ENCODE measurements at regions not wholly inside any gene's neighbourhood (a gene's known extent, or its start where the extent isn't known, plus 50 kb on each side); places are given as distances from the start of the nearest gene placed in this dataset.

DNA sequence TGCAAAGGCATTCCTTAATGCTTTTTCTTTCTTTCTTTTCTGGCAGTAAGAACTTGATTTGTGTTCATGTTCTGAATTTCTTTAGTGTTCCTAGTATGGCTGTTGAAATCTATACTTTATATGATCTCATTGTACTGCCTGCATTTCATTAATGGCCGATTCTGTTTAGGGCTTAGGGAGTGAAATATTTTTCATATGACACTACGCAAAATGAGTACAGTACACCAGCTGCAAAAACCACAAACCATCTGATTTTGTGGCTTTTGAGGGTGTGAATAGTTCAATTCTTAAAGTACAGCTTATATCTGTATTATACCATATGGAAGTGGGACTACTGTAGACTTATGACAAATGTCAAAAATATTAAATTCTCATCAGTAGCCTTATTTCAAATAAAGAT, 69.1 kb upstream of the FOXP2 start:
- TF ChIP-seq, protein P1, sequence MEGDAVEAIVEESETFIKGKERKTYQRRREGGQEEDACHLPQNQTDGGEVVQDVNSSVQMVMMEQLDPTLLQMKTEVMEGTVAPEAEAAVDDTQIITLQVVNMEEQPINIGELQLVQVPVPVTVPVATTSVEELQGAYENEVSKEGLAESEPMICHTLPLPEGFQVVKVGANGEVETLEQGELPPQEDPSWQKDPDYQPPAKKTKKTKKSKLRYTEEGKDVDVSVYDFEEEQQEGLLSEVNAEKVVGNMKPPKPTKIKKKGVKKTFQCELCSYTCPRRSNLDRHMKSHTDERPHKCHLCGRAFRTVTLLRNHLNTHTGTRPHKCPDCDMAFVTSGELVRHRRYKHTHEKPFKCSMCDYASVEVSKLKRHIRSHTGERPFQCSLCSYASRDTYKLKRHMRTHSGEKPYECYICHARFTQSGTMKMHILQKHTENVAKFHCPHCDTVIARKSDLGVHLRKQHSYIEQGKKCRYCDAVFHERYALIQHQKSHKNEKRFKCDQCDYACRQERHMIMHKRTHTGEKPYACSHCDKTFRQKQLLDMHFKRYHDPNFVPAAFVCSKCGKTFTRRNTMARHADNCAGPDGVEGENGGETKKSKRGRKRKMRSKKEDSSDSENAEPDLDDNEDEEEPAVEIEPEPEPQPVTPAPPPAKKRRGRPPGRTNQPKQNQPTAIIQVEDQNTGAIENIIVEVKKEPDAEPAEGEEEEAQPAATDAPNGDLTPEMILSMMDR (IDR thresholded peaks at IDR 0.05): no peak
- no peak for TF ChIP-seq EZH2phosphoT487 (IDR thresholded peaks at IDR 0.05)
- TF ChIP-seq EZH2 (IDR thresholded peaks at IDR 0.05): no peak

All from neural progenitor cell (in vitro differentiated cells).